ENCODE measurements at regions not wholly inside any gene's neighbourhood (a gene's known extent, or its start where the extent isn't known, plus 50 kb on each side); places are given as distances from the start of the nearest gene placed in this dataset.

DNA sequence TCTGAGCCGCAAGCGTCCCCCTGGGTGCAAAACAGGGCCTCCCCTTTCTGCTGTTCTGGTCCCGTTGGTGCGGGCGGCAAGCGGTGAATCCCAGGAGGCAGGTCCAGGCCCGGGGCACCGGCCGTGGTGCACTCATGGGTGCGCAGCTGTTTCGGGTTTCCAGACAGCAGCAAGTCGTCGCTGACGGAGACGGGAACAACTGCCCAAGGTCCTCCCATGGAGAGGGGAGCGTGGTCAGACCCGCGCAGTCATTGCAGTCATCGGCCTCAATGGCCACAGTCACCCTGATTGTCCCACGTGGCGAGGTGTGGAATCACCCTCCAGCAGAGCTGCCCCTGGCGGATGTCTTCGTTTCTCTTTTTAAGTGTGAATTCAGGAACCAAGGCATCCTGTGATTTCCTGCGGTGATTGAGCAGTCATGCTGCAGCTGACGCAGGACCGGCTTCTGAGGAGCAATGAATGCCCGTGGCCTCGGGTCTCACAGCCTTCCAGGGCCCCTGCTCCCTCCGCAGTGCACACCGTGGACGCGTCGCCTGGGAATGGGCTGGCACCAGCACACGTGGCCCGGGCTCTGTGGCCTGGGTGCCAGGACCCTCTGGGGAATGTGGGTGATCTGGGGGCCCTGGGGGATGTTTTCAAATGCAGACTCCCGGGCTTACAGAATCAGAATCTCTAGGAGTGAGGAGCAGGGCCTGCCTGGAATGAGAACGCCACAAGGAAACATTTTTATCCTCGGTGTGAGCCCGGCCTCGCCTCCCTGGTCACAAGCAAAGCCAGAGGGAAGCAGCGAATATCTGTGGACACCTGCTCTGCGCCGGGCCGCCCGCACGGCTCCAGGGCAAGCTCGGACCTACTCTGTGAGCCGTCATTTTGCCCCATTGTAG, 244.2 kb upstream of the SALL3 start:
- DNase-seq (ENCODE audit: low spot score) = no peak

- DNase-seq (ENCODE audit: low spot score) = no peak
Observed at GRCh38 chr18:78736015-78736690, 243.5 kb upstream of the SALL3 start.

DNA sequence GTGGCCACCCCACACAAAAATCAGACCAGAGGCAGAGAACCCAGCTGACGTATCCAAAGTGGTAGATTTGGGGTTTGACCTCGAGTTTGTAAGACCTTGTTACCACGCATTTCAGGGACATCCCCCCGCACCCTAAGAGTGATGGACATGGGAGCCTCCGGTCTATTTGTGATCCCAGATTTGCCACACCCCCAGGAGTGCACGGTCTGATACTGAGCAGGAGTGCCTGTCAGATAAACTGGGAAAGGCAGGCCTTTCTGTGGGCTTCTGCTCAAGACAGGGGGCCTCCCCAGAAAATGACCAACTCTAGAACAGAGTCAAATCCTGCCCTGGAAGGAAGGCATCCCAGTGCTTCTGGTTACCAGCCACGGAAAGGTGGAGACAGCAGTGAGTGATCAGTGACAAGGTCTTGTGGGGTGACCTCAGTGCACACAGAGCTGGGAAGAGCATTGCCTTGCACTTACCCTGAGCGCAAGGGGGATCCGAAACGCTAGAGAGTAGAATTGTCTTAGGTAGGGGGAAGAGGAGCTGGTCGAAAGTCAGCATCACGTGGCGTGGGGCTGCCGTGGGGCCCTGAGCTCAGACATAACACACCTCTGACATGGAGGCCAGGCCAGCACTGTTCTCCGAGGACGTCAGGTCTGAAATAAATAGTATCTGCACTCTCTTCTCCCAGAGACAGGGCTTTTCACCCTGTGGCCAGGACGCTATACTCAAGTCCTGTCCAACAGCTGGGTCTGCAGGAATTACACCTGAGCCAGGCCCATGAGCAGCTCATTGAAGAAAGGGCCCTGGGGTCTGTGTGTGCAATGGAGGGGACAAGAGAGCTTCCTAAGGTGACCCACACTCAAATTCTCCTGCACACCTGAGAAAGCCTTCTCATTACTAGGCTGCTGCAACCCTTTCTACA, 242.4 kb upstream of the SALL3 start:
- DNase-seq (ENCODE audit: low spot score) = no peak

DNA sequence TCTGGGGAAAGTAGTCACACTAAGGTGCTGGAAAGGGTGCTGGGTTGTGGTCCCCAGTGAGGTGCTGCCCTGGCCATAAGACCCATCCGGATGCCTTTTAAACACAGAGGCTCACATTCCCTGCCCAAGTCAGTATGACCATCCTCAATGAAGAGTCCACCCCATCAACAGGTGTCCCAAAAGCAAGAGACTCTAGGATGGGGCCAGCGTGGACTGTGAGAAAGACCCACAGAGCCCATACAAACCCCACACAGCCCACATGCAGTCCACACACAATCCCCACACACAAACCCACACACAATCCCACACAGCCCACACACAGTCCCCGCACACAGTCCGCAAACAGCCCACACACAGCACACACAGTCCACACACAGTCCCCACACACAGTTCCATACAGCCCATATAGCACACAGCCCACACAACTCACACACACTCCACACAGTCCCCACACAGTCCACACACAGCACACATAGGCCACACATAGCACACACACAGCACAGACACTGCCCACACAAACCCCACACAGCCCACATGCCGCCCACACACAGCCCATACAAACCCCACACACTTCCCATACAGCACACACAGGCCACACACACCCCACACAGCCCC, 241.4 kb upstream of the SALL3 start:
- no peak for DNase-seq (ENCODE audit: low spot score)

GRCh38 chr18:78739115-78739514, 240.5 kb upstream of the SALL3 start:
- no peak for DNase-seq (ENCODE audit: low spot score)

DNA sequence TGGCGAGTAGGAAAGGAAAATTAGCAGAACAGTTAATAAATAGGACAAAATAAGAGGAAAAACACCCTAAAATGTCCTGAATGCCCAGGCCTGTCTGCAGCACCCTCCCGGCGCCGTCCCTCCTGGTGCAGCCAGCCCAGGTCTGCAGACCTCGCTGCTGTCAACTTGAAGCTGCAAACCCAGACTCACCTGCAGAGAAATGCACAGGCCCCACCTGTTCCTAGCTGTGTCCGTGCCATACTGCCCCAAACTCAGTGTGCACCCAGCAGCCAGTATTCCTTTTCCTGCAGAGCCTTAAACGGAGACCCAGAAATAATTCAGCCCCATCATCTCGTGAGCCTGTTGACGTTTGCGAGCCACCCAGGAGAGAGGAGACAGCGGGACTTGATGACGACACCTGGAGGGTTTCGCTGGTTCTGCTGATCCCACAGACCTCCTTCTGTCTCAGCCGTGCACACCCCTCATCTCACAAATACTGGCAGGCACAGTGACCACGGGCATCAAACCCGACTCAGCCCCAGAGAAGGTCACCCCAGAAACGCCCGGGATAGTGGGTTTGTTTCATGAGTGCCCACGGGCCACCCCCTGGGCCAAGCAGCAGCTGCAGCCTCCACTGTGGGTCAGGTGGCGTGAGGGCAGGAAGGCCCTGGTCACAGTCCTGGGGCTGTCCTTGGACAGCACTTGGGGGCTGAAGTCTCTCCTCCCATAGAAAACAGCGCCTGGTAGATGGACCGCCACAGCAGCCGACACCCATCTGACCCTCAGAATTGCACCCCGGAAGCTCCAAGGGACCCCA, 239.5 kb upstream of the SALL3 start:
- no peak for DNase-seq (ENCODE audit: low spot score)

- no peak for DNase-seq (ENCODE audit: low spot score)
Observed at GRCh38 chr18:78740876-78741275, 238.7 kb upstream of the SALL3 start.

DNA sequence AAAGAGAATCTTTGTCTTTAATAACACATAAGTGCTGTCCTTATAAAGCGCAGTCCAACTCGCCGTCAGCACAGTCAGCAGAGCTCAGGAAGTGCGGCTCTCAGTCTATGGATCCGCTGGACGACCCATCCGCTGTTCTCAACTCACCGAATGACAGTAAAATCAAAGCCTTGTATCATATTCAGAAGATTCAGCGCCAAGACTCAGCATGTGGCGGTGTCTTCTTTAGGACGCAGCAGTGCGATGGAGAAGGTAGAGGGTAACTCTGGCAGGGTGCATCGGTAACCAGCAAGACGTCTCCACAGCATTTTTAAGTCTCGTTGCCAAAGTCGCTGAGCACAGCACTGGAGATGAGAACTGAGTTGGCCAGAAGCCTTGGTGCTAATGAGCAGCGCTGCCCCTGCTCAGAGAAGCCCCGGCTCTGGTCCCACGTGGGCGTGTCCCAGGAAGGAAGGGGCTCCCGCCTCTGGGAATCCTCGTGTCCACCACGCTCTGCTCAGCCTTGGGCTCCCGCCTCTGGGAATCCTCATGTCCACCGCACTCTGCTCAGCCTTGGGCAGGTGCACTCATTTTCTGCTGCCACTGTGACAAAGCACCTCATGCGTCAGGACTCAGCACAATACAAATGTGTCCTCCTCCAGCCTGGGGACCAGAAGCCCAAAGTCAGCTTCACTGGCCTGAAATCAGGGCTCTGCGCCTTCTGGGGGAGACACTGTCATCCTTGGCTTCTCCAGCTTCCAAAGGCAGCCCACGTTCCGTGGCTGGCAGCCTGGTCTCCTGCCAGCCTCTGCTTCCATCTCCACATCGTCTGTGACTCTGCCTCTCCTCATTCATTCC, 238.0 kb upstream of the SALL3 start:
- no peak for DNase-seq (ENCODE audit: low spot score)

- DNase-seq (ENCODE audit: low spot score) = no peak
Observed at GRCh38 chr18:78742218-78742745, 237.3 kb upstream of the SALL3 start.

GRCh38 chr18:78743078-78743477, 236.5 kb upstream of the SALL3 start:
- no peak for DNase-seq (ENCODE audit: low spot score)

DNA sequence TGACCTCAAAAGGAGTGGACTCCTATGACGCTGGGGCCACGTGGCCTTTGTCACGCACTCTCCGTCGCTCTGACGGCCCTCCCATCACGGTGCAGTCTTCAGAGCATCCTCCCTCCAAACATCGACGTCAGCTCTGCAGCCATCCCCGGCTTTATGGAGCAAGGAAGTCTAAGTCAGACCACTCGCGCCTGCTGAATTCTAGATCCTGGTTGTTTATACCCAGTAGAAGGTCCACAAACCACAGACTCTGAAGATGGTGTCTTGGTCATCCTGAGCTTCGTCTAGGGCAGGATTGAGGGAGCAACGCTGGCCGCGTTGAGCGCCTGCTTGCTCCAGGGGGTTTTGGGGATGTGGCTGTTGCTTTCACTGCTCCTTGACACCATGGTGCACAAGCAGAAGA, 228.0 kb upstream of the SALL3 start:
- DNase-seq (ENCODE audit: low spot score) = no peak

GRCh38 chr18:78753240-78753639, 226.4 kb upstream of the SALL3 start:
- DNase-seq (ENCODE audit: low spot score) = no peak

GRCh38 chr18:78754311-78755043, 225.1 kb upstream of the SALL3 start:
- no peak for DNase-seq (ENCODE audit: low spot score)

- DNase-seq (ENCODE audit: low spot score) = no peak
Observed at GRCh38 chr18:78757014-78757413, 222.6 kb upstream of the SALL3 start.

- no peak for DNase-seq (ENCODE audit: low spot score)
Observed at GRCh38 chr18:78758496-78758895, 221.1 kb upstream of the SALL3 start.

GRCh38 chr18:78762753-78763152, 216.9 kb upstream of the SALL3 start:
- DNase-seq (ENCODE audit: low spot score) = no peak

DNA sequence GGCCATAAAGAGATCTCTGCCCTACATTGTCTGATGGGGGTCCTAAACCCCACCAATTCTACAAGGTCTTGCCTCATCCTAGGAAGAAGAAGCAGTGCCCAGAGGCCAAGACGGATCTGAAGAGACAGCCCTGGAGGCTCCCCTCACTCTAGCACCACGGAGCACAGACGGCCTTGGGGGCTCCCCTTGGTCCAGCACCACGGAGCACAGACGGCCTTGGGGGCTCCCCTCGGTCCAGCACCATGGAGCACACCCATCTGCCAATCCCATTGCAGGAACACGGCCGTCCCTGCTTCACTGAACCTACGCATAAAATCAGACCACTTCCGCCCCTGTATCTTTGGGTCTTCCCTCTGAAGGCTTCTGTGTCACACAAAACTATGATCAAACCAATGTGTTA, 215.1 kb upstream of the SALL3 start:
- DNase-seq (ENCODE audit: low spot score) = no peak

DNA sequence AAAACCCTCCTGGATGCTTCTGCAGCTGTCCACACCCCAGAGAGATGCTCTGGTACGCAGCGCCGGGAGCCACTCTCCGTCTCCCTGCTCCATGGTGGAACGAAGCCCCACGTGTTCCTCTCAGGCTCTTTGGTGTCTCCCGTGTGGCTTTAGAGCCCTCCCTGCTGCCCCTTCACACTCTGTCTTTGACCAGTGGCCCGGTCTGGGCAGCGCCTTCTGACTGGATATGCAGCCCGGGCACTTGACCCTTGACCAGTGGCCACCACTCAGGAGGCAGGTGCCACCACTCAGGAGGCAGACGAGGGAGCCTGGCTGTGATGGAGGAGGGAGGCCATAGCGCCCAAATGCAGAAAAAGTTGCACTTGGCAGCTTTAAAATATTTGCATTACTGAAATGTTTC, 214.5 kb upstream of the SALL3 start:
- no peak for DNase-seq (ENCODE audit: low spot score)

All from umbilical cord (tissue), 1 donor.